ENCODE measurements at regions not wholly inside any gene's neighbourhood (a gene's known extent, or its start where the extent isn't known, plus 50 kb on each side); places are given as distances from the start of the nearest gene placed in this dataset.

DNA sequence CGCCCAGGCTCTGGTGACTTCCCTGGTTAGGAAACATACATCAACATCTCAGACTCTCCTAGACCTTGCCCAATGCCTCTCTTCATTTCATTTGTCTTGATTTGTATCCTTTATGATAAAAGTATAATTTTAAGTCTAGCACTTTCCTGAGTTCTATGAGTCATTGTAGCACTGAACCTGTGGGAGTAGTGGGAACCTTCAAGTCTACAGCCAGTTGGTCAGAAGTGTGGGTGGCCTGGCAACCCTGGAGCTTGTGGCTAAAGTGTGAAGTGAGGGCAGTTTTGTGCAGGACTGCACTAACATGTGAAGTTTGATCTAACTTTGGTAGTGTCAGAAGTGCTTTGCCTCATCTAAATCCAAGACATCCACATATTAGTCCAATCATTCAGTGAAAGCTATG is 259.3 kb upstream of the IGFBP7 start:
- TF ChIP-seq, protein P1, sequence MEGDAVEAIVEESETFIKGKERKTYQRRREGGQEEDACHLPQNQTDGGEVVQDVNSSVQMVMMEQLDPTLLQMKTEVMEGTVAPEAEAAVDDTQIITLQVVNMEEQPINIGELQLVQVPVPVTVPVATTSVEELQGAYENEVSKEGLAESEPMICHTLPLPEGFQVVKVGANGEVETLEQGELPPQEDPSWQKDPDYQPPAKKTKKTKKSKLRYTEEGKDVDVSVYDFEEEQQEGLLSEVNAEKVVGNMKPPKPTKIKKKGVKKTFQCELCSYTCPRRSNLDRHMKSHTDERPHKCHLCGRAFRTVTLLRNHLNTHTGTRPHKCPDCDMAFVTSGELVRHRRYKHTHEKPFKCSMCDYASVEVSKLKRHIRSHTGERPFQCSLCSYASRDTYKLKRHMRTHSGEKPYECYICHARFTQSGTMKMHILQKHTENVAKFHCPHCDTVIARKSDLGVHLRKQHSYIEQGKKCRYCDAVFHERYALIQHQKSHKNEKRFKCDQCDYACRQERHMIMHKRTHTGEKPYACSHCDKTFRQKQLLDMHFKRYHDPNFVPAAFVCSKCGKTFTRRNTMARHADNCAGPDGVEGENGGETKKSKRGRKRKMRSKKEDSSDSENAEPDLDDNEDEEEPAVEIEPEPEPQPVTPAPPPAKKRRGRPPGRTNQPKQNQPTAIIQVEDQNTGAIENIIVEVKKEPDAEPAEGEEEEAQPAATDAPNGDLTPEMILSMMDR (IDR thresholded peaks at IDR 0.05), result no peak
- TF ChIP-seq POLR2A (IDR thresholded peaks at IDR 0.05), result no peak

Measured in heart left ventricle (tissue), 13 donors.